HT1080 (cell line): ENCODE measurements at regions not wholly inside any gene's neighbourhood (a gene's known extent, or its start where the extent isn't known, plus 50 kb on each side); places are given as distances from the start of the nearest gene placed in this dataset.
"Not testable (repeated sequence)": the region's sequence is repeated elsewhere in the genome, so short reads cannot be mapped to it uniquely, and the experiment has no call there.

Source experiments
- DNase-seq: peaks from one replicate; pipeline ENCODE4 v3.0.0-alpha.2; 2015; ENCODE audit warnings: low read depth

DNA sequence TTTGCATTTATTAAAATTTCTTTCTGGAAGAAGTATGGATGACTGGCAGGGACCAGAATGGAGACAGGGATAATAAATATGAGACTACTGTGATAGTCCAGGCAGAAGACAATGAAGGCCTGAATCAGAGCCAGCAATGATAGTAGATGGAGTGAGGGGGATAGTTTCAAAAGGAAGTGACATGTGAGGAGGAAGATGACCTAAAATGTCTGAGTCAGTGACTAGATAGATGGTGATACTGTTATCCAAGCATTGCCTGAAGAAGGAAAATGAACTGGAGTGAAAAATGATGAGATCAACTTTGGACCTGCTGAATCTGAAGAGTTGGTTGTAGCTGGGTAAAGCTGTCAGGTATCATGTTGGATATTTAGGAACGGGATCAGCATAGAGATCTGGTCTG, 158.3 kb upstream of the KLF7 start:
- no peak for DNase-seq

- no peak for DNase-seq
These were observed 161.8 kb upstream of the KLF7 start for GRCh38 chr2:207327513-207327912.

- DNase-seq = no peak
These were observed 163.2 kb upstream of the KLF7 start for GRCh38 chr2:207328944-207329386.

DNA sequence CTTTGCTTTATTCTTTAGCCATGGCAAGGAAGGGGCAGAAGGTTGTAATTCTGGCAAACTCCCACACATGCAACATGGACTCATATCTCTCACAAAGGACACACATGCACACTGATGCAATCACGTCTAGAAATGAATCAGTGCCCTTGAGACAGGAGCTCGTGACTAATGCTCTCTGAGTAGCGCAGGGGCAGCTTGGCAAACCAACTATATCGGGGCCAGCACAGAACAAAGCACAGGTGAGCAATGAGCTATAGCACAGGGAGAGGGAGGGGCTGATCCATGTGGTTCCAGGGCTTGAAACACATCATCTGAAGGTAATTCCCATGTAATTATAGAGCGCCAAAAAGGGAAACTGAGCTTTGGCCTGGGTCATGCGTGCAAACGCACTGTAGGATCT, 165.2 kb upstream of the KLF7 start:
- DNase-seq = peak; percentile 93

DNA sequence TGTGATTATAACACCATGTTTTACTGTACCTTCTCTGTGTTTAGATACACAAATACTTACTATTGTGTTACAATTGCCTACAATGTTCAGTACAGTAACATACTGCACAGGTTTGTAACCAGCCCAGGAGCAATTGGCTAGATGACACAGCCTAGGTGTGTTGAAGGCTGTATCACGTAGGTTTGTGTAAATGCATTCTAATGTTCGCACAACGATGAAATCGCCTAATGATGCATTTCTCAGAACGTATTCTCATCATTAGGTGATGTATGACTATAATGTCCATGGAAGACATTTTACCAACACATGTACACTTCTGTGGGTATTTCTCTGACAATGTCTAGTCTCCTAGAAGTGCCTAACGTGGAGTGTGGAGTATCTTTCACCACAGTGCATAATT, 165.9 kb upstream of the KLF7 start:
- DNase-seq = no peak

GRCh38 chr2:207332480-207333212, 166.9 kb upstream of the KLF7 start:
- DNase-seq = no peak

DNA sequence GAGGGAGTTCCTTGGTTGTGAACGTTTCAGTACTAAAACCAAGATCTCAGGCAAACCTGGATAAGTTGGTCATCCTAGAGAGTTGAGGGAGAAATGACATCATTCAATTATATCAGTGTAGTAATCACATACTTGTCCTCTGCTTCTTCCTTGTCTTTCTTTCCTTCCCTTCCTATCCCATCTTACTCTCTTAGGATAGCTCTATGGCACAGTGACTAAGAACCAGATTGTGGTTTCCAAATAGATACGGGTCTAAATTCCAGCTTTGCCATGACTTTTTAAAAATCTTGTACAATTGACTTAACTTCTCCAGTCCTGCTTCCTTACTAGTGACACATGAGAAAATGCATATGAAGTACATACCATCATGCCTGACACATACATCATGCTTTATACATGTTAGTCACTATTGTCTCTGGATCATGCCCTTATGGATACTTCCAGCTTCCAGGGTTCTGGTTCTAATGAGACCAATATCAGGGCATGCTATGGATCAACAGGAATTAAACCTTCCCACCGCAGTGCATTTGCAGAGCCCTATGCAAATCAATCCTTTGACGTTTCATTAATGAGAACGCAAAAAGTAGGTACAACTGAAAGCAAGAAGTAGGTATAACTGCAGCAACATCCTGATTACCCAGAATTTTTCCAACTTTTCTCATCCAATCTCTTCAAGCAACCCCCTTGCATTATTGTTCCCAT, 168.0 kb upstream of the KLF7 start:
- DNase-seq = peak; percentile 54

DNA sequence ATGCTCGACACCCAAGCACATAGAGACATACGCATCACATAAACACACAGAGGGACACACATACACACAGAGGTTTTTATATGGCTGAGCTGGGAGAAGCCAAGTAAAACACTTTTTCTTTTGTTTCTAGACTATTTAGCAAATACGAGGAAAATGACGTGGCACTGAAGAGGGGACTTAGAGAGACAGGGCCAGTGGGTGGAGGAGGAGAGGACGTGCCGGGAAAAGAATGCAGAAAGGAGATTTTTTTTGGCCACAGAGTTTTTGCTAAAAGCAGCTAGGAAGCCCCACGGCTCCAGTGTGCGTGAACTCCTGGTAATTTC, 168.5 kb upstream of the KLF7 start:
- no peak for DNase-seq

DNA sequence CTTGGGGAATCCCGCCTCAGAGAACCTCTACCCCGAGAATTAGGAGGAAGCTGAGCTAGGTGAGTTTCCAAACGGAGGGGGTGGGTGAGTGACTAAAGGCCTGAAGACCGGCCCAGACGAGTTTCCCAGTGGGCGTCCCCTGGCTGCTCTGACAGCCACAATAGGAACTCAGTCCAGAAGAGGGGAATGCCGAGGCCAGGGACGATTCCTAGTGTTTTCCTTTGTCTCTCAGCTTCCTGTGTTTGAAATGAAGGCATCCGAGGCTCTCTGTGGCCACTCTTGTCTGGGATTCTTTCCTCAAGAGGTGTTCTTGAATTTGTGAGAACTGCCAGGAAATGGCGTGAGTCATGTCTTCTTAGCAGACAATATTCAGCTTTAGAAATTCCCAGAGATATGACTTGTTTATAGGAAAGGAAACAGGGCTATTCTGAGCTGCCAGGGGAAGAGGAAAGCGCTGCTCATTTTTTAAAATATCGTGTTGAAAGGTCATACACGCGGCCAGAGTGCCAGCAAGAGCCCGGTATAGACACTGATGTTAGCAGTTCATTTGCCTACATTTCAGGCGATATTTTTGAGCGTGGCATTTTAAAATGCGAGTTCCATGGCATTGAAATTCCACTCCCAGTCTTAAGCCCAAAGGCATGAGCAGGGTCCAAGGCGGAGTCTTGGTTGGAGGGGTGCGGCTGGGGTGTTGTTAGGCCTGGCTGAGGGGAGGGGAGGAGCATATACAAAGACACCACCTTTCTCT, 169.1 kb upstream of the KLF7 start:
- DNase-seq = peak; percentile 100

DNA sequence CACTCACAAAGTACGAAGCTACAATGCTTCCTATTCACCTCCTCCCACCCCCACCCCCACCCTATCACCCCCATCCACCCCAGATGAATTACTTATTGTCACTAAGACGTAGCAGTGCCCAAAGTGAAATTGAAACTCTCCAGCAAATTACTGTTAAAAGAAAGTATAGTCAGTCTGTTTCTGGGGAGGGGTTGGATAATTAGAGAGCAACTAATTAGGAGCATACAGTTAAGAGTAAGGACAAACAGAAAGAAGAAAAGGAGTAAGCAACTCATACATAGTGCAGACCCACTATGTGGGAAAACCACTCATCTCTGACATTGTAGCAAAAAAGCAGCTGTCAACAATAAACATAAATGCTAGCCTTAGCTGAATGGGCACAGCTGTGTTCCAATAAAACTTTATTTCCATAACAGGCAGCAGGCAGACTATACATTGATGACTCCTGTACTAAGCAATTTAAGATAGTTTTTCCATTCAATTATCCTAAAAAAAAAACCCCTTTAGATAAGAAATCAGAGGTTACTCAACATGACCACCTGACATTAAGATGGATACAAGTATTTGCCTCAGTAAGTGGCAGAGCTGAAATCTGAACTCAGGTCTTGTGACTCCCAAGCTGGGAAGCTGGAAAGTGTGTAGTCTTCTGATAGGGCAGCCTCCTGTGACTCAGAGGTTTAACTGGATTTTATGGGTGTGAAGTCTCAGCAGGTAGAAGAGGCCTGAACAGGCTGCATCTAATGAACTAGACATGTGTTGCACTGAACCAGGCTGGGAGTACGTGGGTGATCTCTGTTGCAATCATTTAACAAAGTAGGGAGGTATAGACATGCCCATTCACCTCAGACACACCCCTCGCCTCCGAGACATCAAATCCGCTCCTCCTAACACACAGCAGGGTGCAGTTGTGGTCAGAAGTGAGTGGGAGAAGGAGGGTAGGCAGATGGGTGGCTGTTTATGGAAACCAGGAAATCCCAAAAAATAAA, 171.8 kb upstream of the KLF7 start:
- peak; percentile 68 for DNase-seq

DNA sequence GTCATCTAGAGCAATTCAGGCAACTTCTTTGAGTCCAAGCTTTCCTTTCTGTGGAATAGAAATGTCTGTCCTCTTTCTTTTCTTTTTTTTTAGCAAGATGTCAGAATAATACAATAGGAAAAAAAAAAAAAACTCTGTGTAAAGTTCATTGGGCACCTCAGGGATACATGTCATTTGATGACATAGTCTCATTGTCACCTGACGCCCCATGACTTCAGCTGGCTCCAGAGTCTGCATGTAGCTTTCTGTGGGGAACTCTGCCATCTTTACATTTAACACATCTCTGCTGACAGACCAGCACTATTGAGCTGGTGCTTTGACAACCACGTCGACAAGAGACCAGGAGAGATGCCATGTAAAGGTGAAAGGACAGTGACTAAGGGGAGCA, 172.5 kb upstream of the KLF7 start:
- DNase-seq = no peak

DNA sequence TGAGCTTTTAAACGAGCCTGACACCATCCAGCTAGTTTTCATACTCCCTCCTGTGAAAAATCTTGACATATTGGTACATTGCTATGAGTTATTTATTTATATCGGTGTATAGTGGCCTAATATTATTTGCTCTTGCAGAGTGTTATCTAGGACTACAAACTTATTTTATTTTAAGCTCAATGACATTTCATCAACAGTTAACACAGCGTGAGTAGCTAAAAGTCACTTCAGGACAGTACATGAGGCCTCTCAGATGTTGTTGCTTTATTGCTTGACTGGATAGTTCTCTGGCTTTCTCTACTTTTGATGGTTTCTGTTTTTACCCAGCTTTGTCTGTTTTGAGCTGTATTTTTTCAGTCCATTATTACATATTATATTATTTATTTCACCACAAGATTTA, 172.9 kb upstream of the KLF7 start:
- DNase-seq = no peak

DNA sequence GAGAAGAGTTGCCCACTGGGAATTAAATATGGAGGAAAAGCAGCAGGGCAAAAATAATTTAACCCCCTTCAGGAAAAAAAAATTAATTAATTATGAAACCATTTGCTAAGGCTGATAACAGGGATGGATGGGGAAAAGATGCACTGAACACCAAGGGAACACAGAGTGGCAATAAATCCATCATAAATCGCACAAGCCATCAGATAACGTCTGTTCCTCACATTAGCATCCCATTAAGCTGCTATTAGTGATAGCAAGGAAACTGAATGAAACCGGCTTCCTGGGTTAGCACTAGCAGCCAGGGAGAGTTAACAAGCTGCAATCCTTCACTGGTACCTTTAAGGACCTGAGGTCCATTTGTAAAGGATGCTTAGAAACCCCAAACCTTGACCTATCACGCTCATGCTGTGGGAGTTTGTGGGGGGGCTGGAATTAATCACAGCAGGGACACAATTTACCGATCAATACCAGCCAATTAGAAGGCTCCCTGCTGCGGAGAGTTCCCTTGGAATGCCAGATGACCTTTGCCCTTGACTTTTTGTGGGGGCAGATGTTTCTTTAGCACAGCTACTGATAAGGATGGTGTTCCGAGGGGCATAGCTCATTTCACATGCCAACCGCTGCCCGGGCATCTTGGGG, 175.5 kb upstream of the KLF7 start:
- DNase-seq = no peak

DNA sequence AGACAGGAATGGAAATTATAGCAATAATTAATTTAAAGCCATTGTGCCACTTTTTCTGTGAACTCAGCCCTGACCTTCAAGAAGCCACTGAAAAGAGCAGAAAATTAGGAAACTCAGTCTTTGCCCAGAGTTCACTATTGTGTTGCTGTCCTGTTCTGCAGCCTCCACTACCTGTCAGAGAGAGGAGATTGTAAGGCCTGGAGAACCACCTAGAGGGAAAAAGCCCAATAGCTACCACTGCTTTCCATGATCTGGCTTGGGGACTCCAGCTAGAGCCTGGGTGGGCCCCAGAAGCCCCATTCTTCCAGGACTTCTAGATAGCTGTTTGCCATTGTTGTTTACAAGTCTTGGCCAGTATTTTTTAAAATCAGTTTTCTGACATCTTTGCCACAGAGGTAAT, 176.1 kb upstream of the KLF7 start:
- peak; percentile 28 for DNase-seq

DNA sequence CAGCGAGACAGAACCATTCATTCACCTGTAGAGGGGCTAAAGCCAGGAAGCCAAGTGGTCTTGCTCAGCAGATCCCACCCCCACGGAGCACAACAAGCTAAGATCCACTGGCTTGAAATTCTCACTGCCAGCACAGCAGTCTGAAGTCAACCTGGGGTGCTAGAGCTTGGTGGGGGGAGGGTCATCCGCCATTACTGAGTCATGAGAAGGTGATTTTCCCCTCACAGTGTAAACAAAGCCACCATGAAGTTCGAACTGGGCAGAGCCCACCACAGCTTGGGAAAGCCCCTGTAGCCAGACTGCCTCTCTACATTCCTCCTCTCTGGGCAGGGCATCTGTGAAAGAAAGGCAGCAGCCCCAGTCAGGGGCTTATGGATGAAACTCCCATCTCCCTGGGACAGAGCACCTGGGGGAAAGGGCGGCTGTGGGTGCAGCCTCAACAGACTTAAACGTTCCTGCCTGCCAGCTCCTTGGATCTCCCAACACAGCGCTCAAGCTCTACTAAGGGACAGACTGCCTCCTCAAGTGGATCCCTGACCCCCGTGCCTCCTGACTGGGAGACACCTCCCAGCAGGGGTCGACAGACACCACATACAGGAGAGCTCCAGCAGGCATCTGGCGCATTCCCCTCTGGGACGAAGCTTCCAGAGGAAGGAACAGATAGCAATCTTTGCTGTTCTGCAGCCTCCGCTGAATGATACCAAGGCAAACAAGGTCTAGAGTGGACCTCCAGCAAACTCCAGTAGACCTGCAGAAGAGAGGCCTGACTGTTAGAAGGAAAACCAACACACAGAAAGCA, 179.0 kb upstream of the KLF7 start:
- DNase-seq = not testable (repeated sequence)

DNA sequence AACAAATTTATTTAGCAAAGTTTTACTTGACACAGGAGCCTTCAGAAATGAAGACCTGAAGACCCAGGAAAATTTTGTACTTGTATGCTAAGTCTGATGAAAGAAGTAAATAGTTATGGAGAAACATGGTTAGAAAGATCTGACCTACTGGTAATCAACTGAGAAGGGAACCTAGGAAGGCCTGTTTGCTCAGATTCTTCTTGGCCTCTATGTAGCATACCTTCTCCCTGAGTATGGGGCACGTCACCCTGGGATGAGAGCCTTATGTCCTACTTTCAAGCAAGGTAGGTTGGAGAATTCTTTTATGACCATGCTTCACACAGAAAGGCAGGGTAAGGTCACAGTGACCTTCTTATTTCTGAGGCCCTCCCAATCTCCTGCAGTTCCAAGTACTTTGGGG, 178.6 kb upstream of the CREB1 start:
- DNase-seq = no peak

- no peak for DNase-seq
These were observed 176.6 kb upstream of the CREB1 start for GRCh38 chr2:207352978-207353671.

DNA sequence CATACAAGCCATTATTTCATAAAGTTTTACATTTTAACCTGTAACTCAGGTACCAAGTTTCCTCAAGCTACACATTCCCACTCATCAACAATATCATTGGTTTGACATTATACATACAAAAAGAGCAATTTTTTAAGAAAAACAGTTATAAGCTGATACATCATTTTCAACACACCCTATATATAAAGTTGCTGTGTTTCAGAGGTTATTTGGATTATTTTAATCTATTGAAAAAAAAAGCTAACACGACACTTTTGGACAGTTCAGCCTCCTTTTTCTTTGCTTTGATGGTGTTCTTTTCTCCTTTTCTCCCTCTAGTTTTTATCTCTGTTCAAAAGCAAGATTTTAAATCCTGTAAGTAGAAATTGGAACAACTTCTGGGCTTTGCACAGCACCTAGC, 175.9 kb upstream of the CREB1 start:
- no peak for DNase-seq

DNA sequence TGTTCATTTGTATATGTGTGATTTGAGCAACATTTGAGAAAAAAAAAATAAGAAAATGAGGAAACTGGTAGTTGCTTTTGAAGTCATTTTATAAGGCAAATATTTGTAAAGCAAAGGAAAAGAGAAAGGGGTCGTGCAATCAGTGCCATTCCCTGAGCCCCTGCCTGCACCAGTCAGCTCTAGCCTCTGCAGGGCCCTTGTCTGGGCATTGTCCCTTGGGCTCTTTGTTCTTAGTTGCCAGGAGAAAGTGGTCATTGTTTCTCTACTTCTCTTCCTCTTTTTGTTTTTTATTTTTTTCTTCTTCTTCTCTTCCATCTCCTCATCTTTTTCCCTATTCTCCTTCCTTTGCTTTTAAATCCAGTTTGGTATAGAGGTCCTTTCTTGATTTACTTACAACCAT, 175.3 kb upstream of the CREB1 start:
- no peak for DNase-seq
